ENCODE measurements at regions not wholly inside any gene's neighbourhood (a gene's known extent, or its start where the extent isn't known, plus 50 kb on each side); places are given as distances from the start of the nearest gene placed in this dataset.

DNA sequence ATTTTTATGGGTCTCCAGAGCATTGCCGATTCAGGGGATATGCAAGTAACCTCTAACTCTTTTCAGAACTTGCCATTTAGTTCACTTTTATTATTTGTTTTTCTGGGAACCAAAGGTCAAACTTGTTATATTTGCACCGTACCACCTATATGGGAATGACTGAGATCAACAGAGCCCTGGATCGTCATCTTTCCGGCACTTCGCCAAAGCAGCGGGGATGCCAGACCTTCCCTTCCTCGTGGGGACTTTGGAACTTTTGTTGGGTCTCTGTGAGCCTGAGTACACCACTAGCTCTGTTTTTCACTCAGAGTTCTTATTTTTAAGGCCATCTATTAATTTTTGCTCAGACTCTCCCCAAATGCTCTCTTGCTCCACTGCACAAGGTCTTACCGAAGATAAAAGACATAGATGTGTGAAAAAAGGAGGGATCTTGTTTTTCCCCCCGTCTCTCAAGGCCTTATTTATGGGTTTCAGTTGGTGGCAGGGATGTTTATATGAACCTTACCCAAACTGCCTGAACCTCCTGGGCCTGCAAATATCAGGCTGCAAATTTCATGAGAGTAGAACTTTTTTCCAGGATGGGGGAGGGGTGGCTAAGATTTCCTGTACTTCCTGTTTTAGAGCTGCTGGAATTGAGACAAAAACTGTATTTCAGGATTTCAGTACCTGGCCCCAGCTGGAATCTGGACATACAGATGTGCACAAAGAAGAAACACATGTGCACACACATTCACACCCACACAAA is 350.3 kb downstream of the HRH4 start:
- Mint-ChIP-seq H3K4me3 (no peak overlapping the region), H3K27ac (peak overlapping the region; percentile 87 to 95 (median 89)), H3K27me3 (ENCODE audit: low read depth) (no peaks in the 10 kb centered on the region), H3K36me3 (ENCODE audit: low read depth) (peaks cover 14% of the 10 kb centered on the region), H3K9me3 (peaks cover 19% of the 10 kb centered on the region), H3K4me1 (peaks cover 46% of the 10 kb centered on the region)
- no peak for TF ChIP-seq CTCF (IDR thresholded peaks at IDR 0.05; ENCODE audit: unreplicated experiment in 3 of 3)

DNA sequence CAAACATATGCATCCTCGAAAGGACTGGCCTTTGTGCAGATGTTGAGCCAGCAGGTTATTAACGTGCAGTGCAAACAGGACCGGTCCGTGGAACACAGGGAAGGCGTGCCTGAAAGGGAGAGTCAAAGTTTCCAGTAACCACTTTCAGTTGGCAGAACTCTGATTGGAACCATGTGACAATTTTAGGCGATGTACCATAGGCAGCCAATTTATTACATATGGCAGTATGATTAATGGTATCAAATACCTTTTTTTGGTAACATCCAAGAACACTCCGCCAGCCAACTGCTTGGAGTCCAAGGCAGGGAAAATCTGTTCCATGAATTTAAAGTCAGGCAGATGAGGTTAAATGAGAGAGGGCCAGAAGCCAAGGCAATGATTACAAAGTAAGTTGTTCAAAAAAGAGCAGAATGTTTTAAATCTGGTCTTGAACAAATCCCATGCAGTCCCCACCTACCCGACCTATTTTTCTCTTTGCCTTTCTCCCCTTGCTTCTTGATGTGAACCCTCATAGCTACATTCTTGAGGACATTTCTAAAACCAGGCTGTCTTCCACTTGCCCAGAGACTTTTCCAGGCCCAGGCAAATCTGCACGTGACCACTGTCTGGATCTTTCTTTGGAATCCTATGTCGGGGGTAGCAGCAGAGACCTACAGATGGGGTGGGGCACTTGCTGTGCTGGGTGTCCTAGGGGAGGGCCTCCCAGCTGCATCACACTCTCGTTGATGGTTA is 351.7 kb downstream of the HRH4 start:
- peaks cover 9% of the 10 kb centered on the region for H3K36me3 Mint-ChIP-seq (ENCODE audit: low read depth)
- no peaks in the 10 kb centered on the region for H3K27me3 Mint-ChIP-seq (ENCODE audit: low read depth)
- TF ChIP-seq CTCF (IDR thresholded peaks at IDR 0.05; ENCODE audit: unreplicated experiment in 3 of 3), result no peak
- H3K27ac Mint-ChIP-seq, result peak overlapping the region; percentile 87 to 95 (median 89)
- peaks cover 15% of the 10 kb centered on the region for H3K9me3 Mint-ChIP-seq
- H3K4me3 Mint-ChIP-seq, result no peak overlapping the region
- H3K4me1 Mint-ChIP-seq, result peaks cover 46% of the 10 kb centered on the region

- peaks cover 38% of the 10 kb centered on the region for H3K4me1 Mint-ChIP-seq
- no peak overlapping the region for H3K4me3 Mint-ChIP-seq
- H3K9me3 Mint-ChIP-seq, result peaks cover 2% of the 10 kb centered on the region
- H3K36me3 Mint-ChIP-seq (ENCODE audit: low read depth), result no peaks in the 10 kb centered on the region
- TF ChIP-seq CTCF (IDR thresholded peaks at IDR 0.05; ENCODE audit: unreplicated experiment in 3 of 3), result no peak
- peak overlapping the region in 1 of 3 experiments; percentile 18 for H3K27ac Mint-ChIP-seq
- no peaks in the 10 kb centered on the region for H3K27me3 Mint-ChIP-seq (ENCODE audit: low read depth)
Observed at GRCh38 chr18:24814521-24814920, 354.1 kb downstream of the HRH4 start.

DNA sequence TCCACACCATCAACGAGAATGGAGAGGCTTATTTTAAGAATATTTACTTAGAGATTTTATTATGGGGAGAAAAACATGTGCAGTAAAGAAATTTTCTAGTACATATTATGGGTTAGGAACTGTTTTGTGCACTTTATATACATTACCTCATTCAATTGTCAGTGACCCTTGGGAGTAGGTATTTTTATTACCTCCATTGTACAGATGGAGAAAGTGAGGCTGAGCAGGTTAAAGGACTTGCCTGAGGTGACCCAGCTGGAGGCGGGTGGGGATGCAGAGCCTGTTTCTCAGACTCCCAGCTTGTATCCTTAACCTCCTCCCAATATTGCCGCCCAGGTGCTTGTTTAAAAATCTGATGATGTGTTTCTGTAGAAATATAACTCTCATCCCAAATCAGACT is 356.7 kb downstream of the HRH4 start:
- Mint-ChIP-seq H3K27me3 (ENCODE audit: low read depth) (no peaks in the 10 kb centered on the region), H3K36me3 (ENCODE audit: low read depth) (no peaks in the 10 kb centered on the region), H3K4me3 (no peak overlapping the region), H3K9me3 (peaks cover 2% of the 10 kb centered on the region), H3K4me1 (peaks cover 14% of the 10 kb centered on the region), H3K27ac (no peak overlapping the region)
- no peak for TF ChIP-seq CTCF (IDR thresholded peaks at IDR 0.05; ENCODE audit: unreplicated experiment in 3 of 3)

DNA sequence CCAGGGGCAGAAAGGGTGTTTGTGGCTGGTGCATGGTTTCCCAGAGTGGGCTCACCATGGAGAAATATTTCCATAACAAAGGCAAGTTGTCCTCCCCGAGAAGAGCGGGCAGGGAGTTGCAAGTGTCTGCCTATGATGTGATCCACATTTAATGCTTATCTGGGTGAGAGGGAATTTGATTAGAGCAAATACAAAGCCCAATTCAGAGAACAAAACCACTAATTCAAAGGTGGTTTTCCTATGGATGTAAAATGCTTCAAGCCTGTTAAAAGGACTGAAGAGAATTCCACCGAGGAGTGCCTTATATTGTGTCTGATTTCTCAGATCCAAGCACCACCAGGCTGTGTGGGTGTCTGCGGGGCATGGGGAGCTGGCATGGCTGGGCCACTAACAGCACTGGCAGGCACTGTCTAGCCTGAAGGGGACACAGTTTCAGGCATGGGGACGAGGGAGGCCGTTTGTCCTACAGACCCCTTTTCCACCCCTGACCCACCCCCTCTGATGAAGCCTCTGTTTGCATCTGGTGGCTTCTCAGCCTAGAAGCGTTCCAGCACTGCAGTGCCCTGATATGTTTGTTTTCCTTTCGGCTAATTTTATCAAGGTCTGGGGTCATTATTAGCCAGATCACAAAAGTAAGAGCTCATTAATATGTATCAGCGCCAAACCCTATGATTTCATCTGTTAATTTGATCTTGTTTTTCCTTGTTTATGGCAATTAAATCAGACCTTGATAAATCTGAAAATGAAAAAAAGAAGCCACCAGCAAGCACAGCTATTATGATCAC is 357.3 kb downstream of the HRH4 start:
- Mint-ChIP-seq H3K27me3 (ENCODE audit: low read depth) (no peaks in the 10 kb centered on the region), H3K4me1 (peaks cover 10% of the 10 kb centered on the region), H3K36me3 (ENCODE audit: low read depth) (no peaks in the 10 kb centered on the region), H3K4me3 (no peak overlapping the region), H3K9me3 (peaks cover 2% of the 10 kb centered on the region), H3K27ac (no peak overlapping the region)
- no peak for TF ChIP-seq CTCF (IDR thresholded peaks at IDR 0.05; ENCODE audit: unreplicated experiment in 3 of 3)
